SK-N-SH treated with all-trans-retinoic acid at 6 μM for 48 hours (cell line): ENCODE measurements at regions not wholly inside any gene's neighbourhood (a gene's known extent, or its start where the extent isn't known, plus 50 kb on each side); places are given as distances from the start of the nearest gene placed in this dataset.

Source experiments
- ATAC-seq: fragments of 200-7000 bp; cut with Tn5 transposase; 3 replicates; pipeline ENCODE4 v1.9.1; 2020; ENCODE audit warnings: mild to moderate bottlenecking, moderate library complexity
- ARNTL ChIP-seq: fragments of 450-650 bp; formaldehyde crosslinking; IDR thresholded peaks from 2 replicates; pipeline ENCODE4 v1.5.0; 2020; ENCODE audit warnings: low read depth, mild to moderate bottlenecking, moderate library complexity, borderline replicate concordance
- BACH2 ChIP-seq: fragments of 250-450 bp; sonication (Bioruptor Pico); IDR thresholded peaks from 2 replicates; pipeline ENCODE4 v1.9.0; 2021; ENCODE audit warnings: mild to moderate bottlenecking, borderline replicate concordance
- CSDC2 ChIP-seq: fragments of 250-450 bp; sonication (Bioruptor Pico); IDR thresholded peaks from 2 replicates; pipeline ENCODE4 v1.5.0; 2020; ENCODE audit warnings: mild to moderate bottlenecking, moderate library complexity
- GLIS3 ChIP-seq: fragments of 250-450 bp; sonication (Bioruptor Pico); IDR thresholded peaks from 2 replicates; pipeline ENCODE4 v1.5.0; 2020; ENCODE audit warnings: mild to moderate bottlenecking, moderate library complexity
- ISL1 ChIP-seq: fragments of 250-450 bp; sonication (Bioruptor Pico); IDR thresholded peaks from 2 replicates; pipeline ENCODE4 v2.1.2; 2022; ENCODE audit warnings: mild to moderate bottlenecking, moderate library complexity
- OSR1 ChIP-seq: fragments of 250-450 bp; sonication (Bioruptor Pico); IDR thresholded peaks from 2 replicates; pipeline ENCODE4 v1.8.0; 2022; ENCODE audit warnings: moderate library complexity, mild to moderate bottlenecking, inconsistent platforms
- PPARA ChIP-seq: fragments of 250-450 bp; sonication (Bioruptor Pico); IDR thresholded peaks from 2 replicates; pipeline ENCODE4 v1.5.0; 2020; ENCODE audit warnings: mild to moderate bottlenecking, borderline replicate concordance
- SNAI2 ChIP-seq: fragments of 250-450 bp; sonication (Bioruptor Pico); IDR thresholded peaks from 2 replicates; pipeline ENCODE4 v1.5.0; 2020; ENCODE audit warnings: mild to moderate bottlenecking, moderate library complexity
- TCF4 ChIP-seq: fragments of 250-450 bp; sonication (Bioruptor Pico); IDR thresholded peaks from 2 replicates; pipeline ENCODE4 v1.8.0; 2021; ENCODE audit warnings: mild to moderate bottlenecking, moderate library complexity, borderline replicate concordance
- ZC3H10 ChIP-seq: fragments of 250-450 bp; sonication (Bioruptor Pico); IDR thresholded peaks from 2 replicates; pipeline ENCODE4 v1.5.1; 2021; ENCODE audit warnings: mild to moderate bottlenecking, moderate library complexity
- ZFP3 ChIP-seq: fragments of 250-450 bp; sonication (Bioruptor Pico); IDR thresholded peaks from 2 replicates; pipeline ENCODE4 v1.5.0; 2020; ENCODE audit warnings: mild to moderate bottlenecking, moderate library complexity
- ZNF565 ChIP-seq: fragments of 450-650 bp; formaldehyde crosslinking; conservative IDR thresholded peaks from 2 replicates; pipeline ENCODE4 v1.5.0; 2020; ENCODE audit warnings: low read depth, mild to moderate bottlenecking, moderate library complexity
- ZNF70 ChIP-seq: fragments of 450-650 bp; formaldehyde crosslinking; IDR thresholded peaks from 2 replicates; pipeline ENCODE4 v1.5.0; 2020; ENCODE audit warnings: mild to moderate bottlenecking, moderate library complexity
- ZNF8 ChIP-seq: fragments of 450-650 bp; formaldehyde crosslinking; IDR thresholded peaks from 2 replicates; pipeline ENCODE4 v1.5.0; 2020; ENCODE audit warnings: mild to moderate bottlenecking, moderate library complexity
- TF ChIP-seq, protein P1 (sequence below): fragments of 250-450 bp; sonication (Bioruptor Pico); IDR thresholded peaks from 2 replicates; pipeline ENCODE4 v1.8.0; 2020; ENCODE audit warnings: mild to moderate bottlenecking, moderate library complexity, borderline replicate concordance
- TF ChIP-seq, protein P2 (sequence below): fragments of 250-450 bp; sonication (Bioruptor Pico); IDR thresholded peaks from 2 replicates; pipeline ENCODE4 v1.5.1; 2020; ENCODE audit warnings: low read depth, mild to moderate bottlenecking, moderate library complexity
- TF ChIP-seq, protein P3 (sequence below): fragments of 250-450 bp; sonication (Bioruptor Pico); IDR thresholded peaks from 2 replicates; pipeline ENCODE4 v1.5.0; 2020; ENCODE audit warnings: mild to moderate bottlenecking, moderate library complexity
- TF ChIP-seq, protein P4 (sequence below): fragments of 250-450 bp; sonication (Bioruptor Pico); IDR thresholded peaks from 2 replicates; pipeline ENCODE4 v1.8.0; 2021; ENCODE audit warnings: low read depth, mild to moderate bottlenecking, moderate library complexity, borderline replicate concordance
- TF ChIP-seq, protein P5 (sequence below): fragments of 250-450 bp; sonication (Bioruptor Pico); IDR thresholded peaks from 2 replicates; pipeline ENCODE4 v1.5.1; 2021; ENCODE audit warnings: mild to moderate bottlenecking, moderate library complexity

DNA sequence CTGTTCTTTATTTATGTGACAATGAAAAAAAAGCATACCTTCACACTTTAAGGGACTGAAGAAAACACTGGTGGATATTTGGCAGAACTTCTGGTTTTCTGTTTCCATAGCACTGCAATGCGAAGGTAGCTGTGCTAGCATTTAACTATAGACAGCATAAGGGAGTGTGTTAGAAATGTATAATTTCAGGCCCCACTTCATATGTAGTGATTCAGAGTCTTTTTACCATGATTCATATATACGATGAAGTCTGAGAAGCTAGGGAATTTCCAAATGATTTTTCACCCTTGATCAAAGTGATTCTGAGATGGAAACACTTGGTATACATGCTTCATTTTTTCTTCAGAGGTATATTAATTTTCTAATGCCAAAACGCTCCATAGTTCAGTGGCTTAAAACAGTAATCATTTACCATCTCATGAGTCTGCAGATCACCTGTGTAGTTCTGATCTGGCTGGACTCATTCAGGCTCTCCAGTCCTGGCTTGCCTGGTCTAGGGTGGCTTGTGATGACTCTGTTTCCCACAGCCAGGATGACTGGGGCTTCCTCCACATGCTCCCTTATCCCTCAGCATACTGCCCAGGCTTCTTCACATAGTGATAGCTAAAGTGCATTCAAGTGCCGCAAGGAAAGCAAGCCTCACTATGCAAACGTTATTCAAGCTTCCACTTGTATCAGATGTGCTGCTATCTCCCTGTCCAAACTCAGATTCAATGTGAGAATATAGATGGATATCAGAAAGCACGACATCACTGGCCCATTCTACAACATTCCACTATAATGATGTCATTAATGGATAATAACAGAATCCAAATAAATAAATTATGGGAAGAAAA lies 790.1 kb downstream of the TECRL start:
- ATAC-seq, result no peak
- TF ChIP-seq BACH2 (CRISPR knock-in tag), result no peak
- TF ChIP-seq, protein P1, sequence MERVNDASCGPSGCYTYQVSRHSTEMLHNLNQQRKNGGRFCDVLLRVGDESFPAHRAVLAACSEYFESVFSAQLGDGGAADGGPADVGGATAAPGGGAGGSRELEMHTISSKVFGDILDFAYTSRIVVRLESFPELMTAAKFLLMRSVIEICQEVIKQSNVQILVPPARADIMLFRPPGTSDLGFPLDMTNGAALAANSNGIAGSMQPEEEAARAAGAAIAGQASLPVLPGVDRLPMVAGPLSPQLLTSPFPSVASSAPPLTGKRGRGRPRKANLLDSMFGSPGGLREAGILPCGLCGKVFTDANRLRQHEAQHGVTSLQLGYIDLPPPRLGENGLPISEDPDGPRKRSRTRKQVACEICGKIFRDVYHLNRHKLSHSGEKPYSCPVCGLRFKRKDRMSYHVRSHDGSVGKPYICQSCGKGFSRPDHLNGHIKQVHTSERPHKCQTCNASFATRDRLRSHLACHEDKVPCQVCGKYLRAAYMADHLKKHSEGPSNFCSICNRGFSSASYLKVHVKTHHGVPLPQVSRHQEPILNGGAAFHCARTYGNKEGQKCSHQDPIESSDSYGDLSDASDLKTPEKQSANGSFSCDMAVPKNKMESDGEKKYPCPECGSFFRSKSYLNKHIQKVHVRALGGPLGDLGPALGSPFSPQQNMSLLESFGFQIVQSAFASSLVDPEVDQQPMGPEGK (CRISPR knock-in tag), result no peak
- no peak for TF ChIP-seq PPARA (CRISPR knock-in tag)
- TF ChIP-seq, protein P2, sequence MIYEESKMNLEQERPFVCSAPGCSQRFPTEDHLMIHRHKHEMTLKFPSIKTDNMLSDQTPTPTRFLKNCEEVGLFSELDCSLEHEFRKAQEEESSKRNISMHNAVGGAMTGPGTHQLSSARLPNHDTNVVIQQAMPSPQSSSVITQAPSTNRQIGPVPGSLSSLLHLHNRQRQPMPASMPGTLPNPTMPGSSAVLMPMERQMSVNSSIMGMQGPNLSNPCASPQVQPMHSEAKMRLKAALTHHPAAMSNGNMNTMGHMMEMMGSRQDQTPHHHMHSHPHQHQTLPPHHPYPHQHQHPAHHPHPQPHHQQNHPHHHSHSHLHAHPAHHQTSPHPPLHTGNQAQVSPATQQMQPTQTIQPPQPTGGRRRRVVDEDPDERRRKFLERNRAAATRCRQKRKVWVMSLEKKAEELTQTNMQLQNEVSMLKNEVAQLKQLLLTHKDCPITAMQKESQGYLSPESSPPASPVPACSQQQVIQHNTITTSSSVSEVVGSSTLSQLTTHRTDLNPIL (CRISPR knock-in tag), result no peak

DNA sequence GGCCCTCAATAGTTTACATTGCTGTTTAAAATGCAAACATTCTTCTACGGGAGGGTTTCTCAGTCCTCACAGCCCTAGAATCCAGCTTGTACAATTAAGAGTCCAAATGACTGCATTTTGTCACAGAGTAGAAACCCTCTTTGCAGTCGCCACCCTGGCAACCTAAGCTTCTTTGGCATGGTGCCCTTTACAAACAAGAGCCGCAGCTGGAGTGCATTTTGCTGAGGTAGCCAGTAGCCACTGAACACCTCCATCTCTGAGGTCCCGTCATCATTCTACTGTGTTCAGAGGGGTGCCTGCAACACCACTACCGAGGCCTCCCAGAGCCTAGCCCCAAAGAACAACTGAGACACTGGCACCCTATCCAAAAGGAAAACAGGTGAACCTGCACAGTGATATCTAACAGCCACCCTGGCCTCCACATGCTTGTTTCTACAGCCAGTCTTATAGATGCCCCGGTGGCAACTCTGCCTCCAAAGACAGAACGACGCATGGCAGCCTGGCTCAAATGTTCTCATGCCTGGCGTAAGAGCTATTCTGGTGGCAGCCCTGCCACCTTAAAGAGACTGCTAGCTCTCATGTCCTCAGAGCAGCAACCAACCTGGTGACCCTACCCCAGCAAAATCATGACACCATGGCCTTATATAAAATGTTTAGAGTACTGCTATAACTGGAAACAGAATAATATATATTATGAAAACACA lies 801.9 kb downstream of the TECRL start:
- TF ChIP-seq CSDC2 (no peak), ZNF565 (CRISPR knock-in tag) (no peak), TCF4 (CRISPR knock-in tag) (no peak), ZFP3 (CRISPR knock-in tag) (no peak), ZNF70 (CRISPR knock-in tag) (no peak), ISL1 (CRISPR knock-in tag) (no peak), OSR1 (CRISPR knock-in tag) (no peak), GLIS3 (CRISPR knock-in tag) (no peak), ZC3H10 (CRISPR knock-in tag) (no peak), PPARA (CRISPR knock-in tag) (no peak), ZNF8 (CRISPR knock-in tag) (no peak), ARNTL (CRISPR knock-in tag) (no peak), SNAI2 (CRISPR knock-in tag) (no peak)
- TF ChIP-seq, protein P3, sequence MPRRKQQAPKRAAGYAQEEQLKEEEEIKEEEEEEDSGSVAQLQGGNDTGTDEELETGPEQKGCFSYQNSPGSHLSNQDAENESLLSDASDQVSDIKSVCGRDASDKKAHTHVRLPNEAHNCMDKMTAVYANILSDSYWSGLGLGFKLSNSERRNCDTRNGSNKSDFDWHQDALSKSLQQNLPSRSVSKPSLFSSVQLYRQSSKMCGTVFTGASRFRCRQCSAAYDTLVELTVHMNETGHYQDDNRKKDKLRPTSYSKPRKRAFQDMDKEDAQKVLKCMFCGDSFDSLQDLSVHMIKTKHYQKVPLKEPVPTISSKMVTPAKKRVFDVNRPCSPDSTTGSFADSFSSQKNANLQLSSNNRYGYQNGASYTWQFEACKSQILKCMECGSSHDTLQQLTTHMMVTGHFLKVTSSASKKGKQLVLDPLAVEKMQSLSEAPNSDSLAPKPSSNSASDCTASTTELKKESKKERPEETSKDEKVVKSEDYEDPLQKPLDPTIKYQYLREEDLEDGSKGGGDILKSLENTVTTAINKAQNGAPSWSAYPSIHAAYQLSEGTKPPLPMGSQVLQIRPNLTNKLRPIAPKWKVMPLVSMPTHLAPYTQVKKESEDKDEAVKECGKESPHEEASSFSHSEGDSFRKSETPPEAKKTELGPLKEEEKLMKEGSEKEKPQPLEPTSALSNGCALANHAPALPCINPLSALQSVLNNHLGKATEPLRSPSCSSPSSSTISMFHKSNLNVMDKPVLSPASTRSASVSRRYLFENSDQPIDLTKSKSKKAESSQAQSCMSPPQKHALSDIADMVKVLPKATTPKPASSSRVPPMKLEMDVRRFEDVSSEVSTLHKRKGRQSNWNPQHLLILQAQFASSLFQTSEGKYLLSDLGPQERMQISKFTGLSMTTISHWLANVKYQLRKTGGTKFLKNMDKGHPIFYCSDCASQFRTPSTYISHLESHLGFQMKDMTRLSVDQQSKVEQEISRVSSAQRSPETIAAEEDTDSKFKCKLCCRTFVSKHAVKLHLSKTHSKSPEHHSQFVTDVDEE (CRISPR knock-in tag), result no peak
- TF ChIP-seq, protein P2 (CRISPR knock-in tag), result no peak
- TF ChIP-seq, protein P4, sequence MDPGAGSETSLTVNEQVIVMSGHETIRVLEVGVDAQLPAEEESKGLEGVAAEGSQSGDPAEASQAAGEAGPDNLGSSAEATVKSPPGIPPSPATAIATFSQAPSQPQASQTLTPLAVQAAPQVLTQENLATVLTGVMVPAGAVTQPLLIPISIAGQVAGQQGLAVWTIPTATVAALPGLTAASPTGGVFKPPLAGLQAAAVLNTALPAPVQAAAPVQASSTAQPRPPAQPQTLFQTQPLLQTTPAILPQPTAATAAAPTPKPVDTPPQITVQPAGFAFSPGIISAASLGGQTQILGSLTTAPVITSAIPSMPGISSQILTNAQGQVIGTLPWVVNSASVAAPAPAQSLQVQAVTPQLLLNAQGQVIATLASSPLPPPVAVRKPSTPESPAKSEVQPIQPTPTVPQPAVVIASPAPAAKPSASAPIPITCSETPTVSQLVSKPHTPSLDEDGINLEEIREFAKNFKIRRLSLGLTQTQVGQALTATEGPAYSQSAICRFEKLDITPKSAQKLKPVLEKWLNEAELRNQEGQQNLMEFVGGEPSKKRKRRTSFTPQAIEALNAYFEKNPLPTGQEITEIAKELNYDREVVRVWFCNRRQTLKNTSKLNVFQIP, result no peak
- TF ChIP-seq, protein P5, sequence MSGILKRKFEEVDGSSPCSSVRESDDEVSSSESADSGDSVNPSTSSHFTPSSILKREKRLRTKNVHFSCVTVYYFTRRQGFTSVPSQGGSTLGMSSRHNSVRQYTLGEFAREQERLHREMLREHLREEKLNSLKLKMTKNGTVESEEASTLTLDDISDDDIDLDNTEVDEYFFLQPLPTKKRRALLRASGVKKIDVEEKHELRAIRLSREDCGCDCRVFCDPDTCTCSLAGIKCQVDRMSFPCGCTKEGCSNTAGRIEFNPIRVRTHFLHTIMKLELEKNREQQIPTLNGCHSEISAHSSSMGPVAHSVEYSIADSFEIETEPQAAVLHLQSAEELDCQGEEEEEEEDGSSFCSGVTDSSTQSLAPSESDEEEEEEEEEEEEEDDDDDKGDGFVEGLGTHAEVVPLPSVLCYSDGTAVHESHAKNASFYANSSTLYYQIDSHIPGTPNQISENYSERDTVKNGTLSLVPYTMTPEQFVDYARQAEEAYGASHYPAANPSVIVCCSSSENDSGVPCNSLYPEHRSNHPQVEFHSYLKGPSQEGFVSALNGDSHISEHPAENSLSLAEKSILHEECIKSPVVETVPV (CRISPR knock-in tag), result no peak
- ATAC-seq, result no peak
